Common myeloid progenitor, CD34-positive (primary cell): ENCODE measurements at regions not wholly inside any gene's neighbourhood (a gene's known extent, or its start where the extent isn't known, plus 50 kb on each side); places are given as distances from the start of the nearest gene placed in this dataset.

Source experiments
- CTCF ChIA-PET: fragments of 350-600 bp; sonication (Branson Sonifier 250); formaldehyde crosslinking; loops from one replicate; lab custom pipeline; 2021; ENCODE audit warnings: antibody characterized with exemption; lab: Charles Lee
- POLR2A ChIA-PET: fragments of 350-600 bp; sonication (Branson Sonifier 250); formaldehyde crosslinking; loops from one replicate; lab custom pipeline; 2021; ENCODE audit warnings: antibody characterized with exemption; lab: Charles Lee
- DNase-seq, 3 donors: peaks; one replicate each; pipeline versions ENCODE4 v3.0.0 to v3.0.0-alpha.2; 2013
- H3K27ac ChIP-seq, 2 experiments: 1 replicate in 1 of 2; 2 replicates in 1 of 2; pipeline ENCODE4 v1.7.0; 2013; ENCODE audit warnings: inconsistent platforms in 2 of 2, low read length in 2 of 2, mild to moderate bottlenecking in 2 of 2, low read depth in 1 of 2, moderate library complexity in 1 of 2; ENCODE audit not compliant: severe bottlenecking in 2 of 2, insufficient read depth in 1 of 2, poor library complexity in 1 of 2
- H3K27me3 ChIP-seq, 5 experiments: replicated peaks in 2 of 5; 1 replicate in 3 of 5; 2 replicates in 2 of 5; pipeline versions ENCODE4 v1.6.1 to v1.7.0; 2013; ENCODE audit warnings: low read length in 4 of 5, mild to moderate bottlenecking in 2 of 5, moderate library complexity in 2 of 5, inconsistent platforms in 1 of 5; ENCODE audit not compliant: insufficient read depth in 5 of 5, control insufficient read depth in 4 of 5
- H3K36me3 ChIP-seq, 4 experiments: 1 replicate in 2 of 4; 2 replicates in 2 of 4; pipeline versions ENCODE4 v1.6.1 to v1.7.0; 2013; ENCODE audit warnings: low read length in 3 of 4, control low read depth in 1 of 4, mild to moderate bottlenecking in 1 of 4; ENCODE audit not compliant: control insufficient read depth in 4 of 4, insufficient read depth in 4 of 4
- H3K4me1 ChIP-seq, 4 experiments: 1 replicate in 3 of 4; 2 replicates in 1 of 4; pipeline versions ENCODE4 v1.6.1 to v1.7.1; 2013; ENCODE audit warnings: low read length in 3 of 4, mild to moderate bottlenecking in 3 of 4, control low read depth in 1 of 4, inconsistent platforms in 1 of 4, moderate library complexity in 1 of 4; ENCODE audit not compliant: control insufficient read depth in 4 of 4, insufficient read depth in 4 of 4; ENCODE audit errors: control extremely low read depth in 1 of 4
- H3K4me3 ChIP-seq, 7 experiments: 1 replicate in 4 of 7; 2 replicates in 3 of 7; pipeline versions ENCODE4 v1.5.1 to v1.7.0; 2013; ENCODE audit warnings: mild to moderate bottlenecking in 7 of 7, low read length in 6 of 7, moderate library complexity in 6 of 7, inconsistent platforms in 2 of 7, low read depth in 2 of 7, control low read depth in 1 of 7; ENCODE audit not compliant: insufficient read depth in 4 of 7, control insufficient read depth in 1 of 7; ENCODE audit errors: extremely low read depth in 1 of 7
- H3K9me3 ChIP-seq, 5 experiments: 1 replicate in 4 of 5; 2 replicates in 1 of 5; pipeline versions ENCODE4 v1.6.1 to v1.7.1; 2013; ENCODE audit warnings: low read length in 4 of 5, mild to moderate bottlenecking in 2 of 5, inconsistent platforms in 1 of 5, low read depth in 1 of 5, moderate library complexity in 1 of 5; ENCODE audit not compliant: control insufficient read depth in 4 of 5, insufficient read depth in 2 of 5; ENCODE audit errors: control extremely low read depth in 1 of 5
- WGBS: methylation state at CpG from one replicate; pipeline ENCODE4 v1.1.5; 2013; ENCODE audit not compliant: insufficient coverage; 5-methylcytosine and 5-hydroxymethylcytosine counted together

DNA sequence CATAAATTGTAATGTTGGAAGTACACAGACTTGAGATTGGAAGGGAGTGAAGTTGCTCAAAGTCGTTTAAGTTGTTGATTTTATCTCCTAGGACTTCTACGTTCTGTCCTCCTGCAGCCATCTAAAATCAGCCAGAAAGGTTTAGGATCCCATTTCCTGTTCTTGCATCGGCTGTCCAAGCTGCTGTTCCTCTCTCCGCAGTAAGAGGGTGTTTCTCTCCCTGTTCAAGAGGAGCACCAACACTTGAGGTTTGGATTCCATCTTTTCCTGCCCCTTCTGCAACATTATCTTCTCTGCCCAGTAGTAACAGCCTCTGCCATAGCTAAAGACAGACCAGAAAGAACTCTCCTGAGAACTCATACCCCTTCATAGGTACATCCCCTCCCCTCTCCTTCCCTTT, 373.4 kb downstream of the GADD45G start:
- CTCF ChIA-PET: interaction anchor here (1.2 kb wide), 1 partner anchor 8 kb away, joined by 3 read pairs; no protein-coding TSS in a partner anchor
- no peaks in the 10 kb centered on the region for H3K4me1 ChIP-seq
- H3K36me3 ChIP-seq: no peaks in the 10 kb centered on the region
- no peaks in the 10 kb centered on the region for H3K9me3 ChIP-seq
- POLR2A ChIA-PET: no interaction called here
- H3K27me3 ChIP-seq: no peaks in the 10 kb centered on the region
- DNase-seq: no peak
- H3K4me3 ChIP-seq: no peak overlapping the region
- WGBS: 47% methylated on average over 3 of the region's 4 CpGs
- H3K27ac ChIP-seq: no peak overlapping the region

DNA sequence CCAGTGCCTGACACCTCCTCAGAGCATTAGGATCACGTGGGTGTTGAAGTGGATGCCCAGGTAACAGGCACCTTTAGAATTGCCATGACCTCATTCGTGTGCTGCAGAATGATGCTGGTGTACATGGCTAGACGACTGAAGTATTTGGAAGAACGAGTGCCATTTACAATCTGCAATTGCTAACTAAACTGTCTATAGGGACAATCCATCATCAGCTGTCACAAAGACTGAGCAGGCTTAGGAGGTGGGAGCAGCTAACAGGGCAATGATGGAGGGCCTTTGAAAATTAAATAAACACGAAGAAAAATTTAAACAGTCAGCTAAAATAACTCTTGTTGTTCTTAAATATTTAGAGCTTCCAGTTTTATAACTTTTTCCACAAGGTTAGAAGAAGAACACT, 375.8 kb downstream of the GADD45G start:
- Histone ChIP-seq H3K27me3 (no peaks in the 10 kb centered on the region), H3K4me1 (no peaks in the 10 kb centered on the region), H3K27ac (no peak overlapping the region), H3K36me3 (no peaks in the 10 kb centered on the region), H3K4me3 (no peak overlapping the region), H3K9me3 (no peaks in the 10 kb centered on the region)
- no peak for DNase-seq
- ChIA-PET CTCF (interaction anchor here (1.5 to 1.6 kb wide), 2 partner anchors 11 to 376 kb away, joined by 3 read pairs; no protein-coding TSS in a partner anchor), POLR2A (no interaction called here)
- 100% methylated on average over 2 of the region's 5 CpGs for WGBS

GRCh38 chr9:89982016-89982415, 377.2 kb downstream of the GADD45G start:
- no peak for DNase-seq
- Histone ChIP-seq H3K9me3 (no peaks in the 10 kb centered on the region), H3K36me3 (no peaks in the 10 kb centered on the region), H3K4me1 (peaks cover 0 to 2% (median under 1%) of the 10 kb centered on the region in 4 experiments), H3K27me3 (no peaks in the 10 kb centered on the region), H3K4me3 (no peak overlapping the region), H3K27ac (no peak overlapping the region)
- ChIA-PET POLR2A (no interaction called here), CTCF (interaction anchor here (1.6 kb wide), 1 partner anchor 12 kb away, joined by 3 read pairs; no protein-coding TSS in a partner anchor)
- WGBS: 100% methylated on average over 2 of the region's 3 CpGs

GRCh38 chr9:89983411-89983810, 378.6 kb downstream of the GADD45G start:
- H3K4me1 ChIP-seq: peaks cover 0 to 13% (median 3%) of the 10 kb centered on the region in 4 experiments
- no peaks in the 10 kb centered on the region for H3K36me3 ChIP-seq
- H3K4me3 ChIP-seq: no peak overlapping the region
- POLR2A ChIA-PET: no interaction called here
- 100% methylated on average over 2 of the region's 3 CpGs for WGBS
- CTCF ChIA-PET: interaction anchor here (2.1 kb wide), 1 partner anchor 13 kb away, joined by 6 read pairs; no protein-coding TSS in a partner anchor
- no peaks in the 10 kb centered on the region for H3K27me3 ChIP-seq
- no peak for DNase-seq
- H3K9me3 ChIP-seq: no peaks in the 10 kb centered on the region
- no peak overlapping the region for H3K27ac ChIP-seq

DNA sequence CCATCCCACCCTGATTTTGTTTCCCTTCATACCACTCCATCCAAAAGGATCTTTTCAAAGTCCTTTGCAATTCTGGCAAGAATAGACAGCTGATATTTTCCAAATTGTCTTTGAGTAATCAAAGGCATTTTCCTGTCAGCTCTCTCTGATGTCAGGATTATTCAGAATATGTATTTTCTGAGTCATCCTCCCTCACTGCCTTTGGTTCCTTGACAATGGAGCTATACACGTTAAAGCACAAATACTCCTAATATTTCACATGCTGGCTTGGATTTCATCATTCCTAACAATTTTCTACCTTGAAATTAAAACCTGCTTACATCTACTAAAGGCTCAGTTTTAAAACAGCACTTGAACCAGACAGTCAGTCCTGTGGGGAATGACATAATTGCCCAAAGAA, 379.4 kb downstream of the GADD45G start:
- CTCF ChIA-PET: interaction anchor here (2.1 kb wide), 1 partner anchor 14 kb away, joined by 6 read pairs; no protein-coding TSS in a partner anchor
- no peak for DNase-seq

GRCh38 chr9:89985068-89985467, 380.3 kb downstream of the GADD45G start:
- POLR2A ChIA-PET: no interaction called here
- 100% methylated on average over 2 of the region's 2 CpGs for WGBS
- peaks cover 0 to 3% (median 0%) of the 10 kb centered on the region in 5 experiments for H3K9me3 ChIP-seq
- no peaks in the 10 kb centered on the region for H3K36me3 ChIP-seq
- H3K4me1 ChIP-seq: peaks cover 0 to 13% (median 3%) of the 10 kb centered on the region in 4 experiments
- CTCF ChIA-PET: interaction anchor here (2.1 kb wide), 1 partner anchor 15 kb away, joined by 6 read pairs; no protein-coding TSS in a partner anchor
- no peaks in the 10 kb centered on the region for H3K27me3 ChIP-seq
- DNase-seq: no peak
- H3K27ac ChIP-seq: no peak overlapping the region
- H3K4me3 ChIP-seq: no peak overlapping the region

More for the DNA sequence above, 379.4 kb downstream of the GADD45G start:
- no peaks in the 10 kb centered on the region for H3K27me3 ChIP-seq
- H3K36me3 ChIP-seq: no peaks in the 10 kb centered on the region
- 88% methylated on average over 1 of the region's 1 CpG for WGBS
- no peak overlapping the region for H3K27ac ChIP-seq
- no peaks in the 10 kb centered on the region for H3K9me3 ChIP-seq
- no peak overlapping the region for H3K4me3 ChIP-seq
- POLR2A ChIA-PET: no interaction called here
- H3K4me1 ChIP-seq: peaks cover 0 to 13% (median 3%) of the 10 kb centered on the region in 4 experiments

DNA sequence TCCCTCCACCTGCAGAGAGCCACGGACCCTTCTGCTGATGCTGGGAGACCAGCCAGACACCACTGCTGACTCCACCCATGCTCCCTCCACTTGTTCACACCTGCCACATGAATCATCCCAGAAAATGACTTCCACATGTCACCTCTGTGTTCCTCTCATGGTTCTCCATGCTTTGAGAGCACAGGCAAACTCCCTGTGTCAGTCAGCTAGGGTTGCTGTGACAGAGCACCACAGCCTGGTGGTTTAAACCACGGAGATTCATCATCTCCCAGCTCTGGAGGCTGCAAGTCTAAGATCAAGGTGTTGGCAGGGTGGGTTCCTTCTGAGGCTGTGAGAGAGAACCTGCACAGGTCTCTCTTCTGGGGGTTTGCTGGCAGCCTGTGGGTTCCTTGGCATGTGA, 381.4 kb downstream of the GADD45G start:
- peaks cover 0 to 8% (median 0%) of the 10 kb centered on the region in 5 experiments for H3K9me3 ChIP-seq
- H3K4me1 ChIP-seq: peaks cover 0 to 13% (median 3%) of the 10 kb centered on the region in 4 experiments
- H3K36me3 ChIP-seq: no peaks in the 10 kb centered on the region
- no peak overlapping the region for H3K27ac ChIP-seq
- POLR2A ChIA-PET: no interaction called here
- no peaks in the 10 kb centered on the region for H3K27me3 ChIP-seq
- CTCF ChIA-PET: no interaction called here
- H3K4me3 ChIP-seq: no peak overlapping the region
- peak in 1 of 3 donors; percentile 21 for DNase-seq
- 100% methylated on average over 2 of the region's 2 CpGs for WGBS
